Endodermal cell (in vitro differentiated cells): ENCODE measurements at regions not wholly inside any gene's neighbourhood (a gene's known extent, or its start where the extent isn't known, plus 50 kb on each side); places are given as distances from the start of the nearest gene placed in this dataset.

Experiments used
- DNase-seq: peaks from one replicate; pipeline ENCODE4 v3.0.0-alpha.2; 2017
- H3K27ac ChIP-seq: 2 replicates; pipeline ENCODE4 v1.5.1; 2013; ENCODE audit warnings: mild to moderate bottlenecking, low read depth, low read length, moderate library complexity
- H3K27me3 ChIP-seq: 2 replicates; pipeline ENCODE4 v1.6.1; 2013; ENCODE audit warnings: mild to moderate bottlenecking, low read length, moderate library complexity; ENCODE audit not compliant: insufficient read depth, control insufficient read depth, poor library complexity, severe bottlenecking
- H3K36me3 ChIP-seq: 2 replicates; pipeline ENCODE4 v1.7.0; 2013; ENCODE audit warnings: mild to moderate bottlenecking, low read length, moderate library complexity; ENCODE audit not compliant: control insufficient read depth, insufficient read depth
- H3K4me1 ChIP-seq: one replicate; pipeline ENCODE4 v1.7.0; 2013; ENCODE audit warnings: low read length; ENCODE audit not compliant: control insufficient read depth, insufficient read depth
- H3K4me3 ChIP-seq: 2 replicates; pipeline ENCODE4 v1.5.1; 2013; ENCODE audit warnings: mild to moderate bottlenecking, low read length, moderate library complexity
- H3K9ac ChIP-seq: 2 replicates; pipeline ENCODE4 v1.6.1; 2013; ENCODE audit warnings: mild to moderate bottlenecking, low read length, moderate library complexity; ENCODE audit not compliant: poor library complexity, severe bottlenecking; ENCODE audit errors: extremely low read depth
- H3K9me3 ChIP-seq: 2 replicates; pipeline ENCODE4 v1.6.1; 2013; ENCODE audit warnings: mild to moderate bottlenecking, low read length, moderate library complexity; ENCODE audit not compliant: control insufficient read depth
- H3K27ac Mint-ChIP-seq: 2 replicates; pipeline ENCODE4 v1.8.0; 2020; ENCODE audit warnings: mixed read lengths
- H3K27me3 Mint-ChIP-seq: 2 replicates; pipeline ENCODE4 v1.8.0; 2021; ENCODE audit warnings: mild to moderate bottlenecking, mixed read lengths; ENCODE audit not compliant: insufficient read depth
- H3K36me3 Mint-ChIP-seq: 2 replicates; pipeline ENCODE4 v1.8.0; 2020; ENCODE audit warnings: low read depth, mixed read lengths
- H3K4me1 Mint-ChIP-seq: 2 replicates; pipeline ENCODE4 v1.8.0; 2020; ENCODE audit warnings: mixed read lengths
- H3K4me3 Mint-ChIP-seq: 2 replicates; pipeline ENCODE4 v1.8.0; 2020; ENCODE audit warnings: mild to moderate bottlenecking, moderate library complexity, mixed read lengths
- H3K9me3 Mint-ChIP-seq: 2 replicates; pipeline ENCODE4 v1.8.0; 2020; ENCODE audit warnings: mild to moderate bottlenecking, mixed read lengths
- CTCF ChIP-seq: fragments of 200-600 bp; sonication (generic); conservative IDR thresholded peaks from 2 replicates; pipeline ENCODE4 v1.5.0; 2021; ENCODE audit warnings: antibody characterized with exemption, mild to moderate bottlenecking
- WGBS, 2 experiments: methylation state at CpG; one replicate each; pipeline versions ENCODE4 v1.1.5 to v1.1.7; 2013; ENCODE audit warnings: missing lambda C conversion rate in 2 of 2, mixed read lengths in 1 of 2; ENCODE audit not compliant: insufficient coverage in 1 of 2, insufficient read length in 1 of 2; 5-methylcytosine and 5-hydroxymethylcytosine counted together

GRCh38 chr5:135162661-135163265 lies 128.7 kb upstream of the PITX1 start:
- DNase-seq: peak; percentile 65
- Mint-ChIP-seq H3K27ac (no peak overlapping the region), H3K9me3 (no peaks in the 10 kb centered on the region), H3K4me1 (peaks cover 28% of the 10 kb centered on the region), H3K4me3 (no peak overlapping the region), H3K36me3 (no peaks in the 10 kb centered on the region), H3K27me3 (peaks cover 41% of the 10 kb centered on the region)
- no peak overlapping the region for H3K9ac ChIP-seq
- WGBS, 2 experiments: 63 to 81% methylated on average over 5 to 9 of the region's 9 CpGs
- no peak overlapping the region for H3K4me3 ChIP-seq
- H3K9me3 ChIP-seq: no peaks in the 10 kb centered on the region
- TF ChIP-seq CTCF: peak; percentile 71
- peaks cover 3% of the 10 kb centered on the region for H3K27me3 ChIP-seq
- H3K36me3 ChIP-seq: no peaks in the 10 kb centered on the region
- H3K27ac ChIP-seq: no peak overlapping the region
- H3K4me1 ChIP-seq: peaks cover 9% of the 10 kb centered on the region

- Histone ChIP-seq H3K9me3 (no peaks in the 10 kb centered on the region), H3K36me3 (no peaks in the 10 kb centered on the region), H3K4me1 (peaks cover 9% of the 10 kb centered on the region), H3K4me3 (no peak overlapping the region), H3K27me3 (no peaks in the 10 kb centered on the region), H3K9ac (no peak overlapping the region), H3K27ac (no peak overlapping the region)
- 100% methylated on average over 1 of the region's 1 CpG; no CpG with 5 or more reads in 1 of the 2 experiments for WGBS, 2 experiments
- no peak overlapping the region for H3K4me3 Mint-ChIP-seq
- no peak overlapping the region for H3K27ac Mint-ChIP-seq
- peaks cover 30% of the 10 kb centered on the region for H3K4me1 Mint-ChIP-seq
- H3K9me3 Mint-ChIP-seq: no peaks in the 10 kb centered on the region
- H3K36me3 Mint-ChIP-seq: no peaks in the 10 kb centered on the region
- no peak for DNase-seq
- no peak for TF ChIP-seq CTCF
- H3K27me3 Mint-ChIP-seq: peaks cover 28% of the 10 kb centered on the region
These were observed 127.2 kb upstream of the PITX1 start for GRCh38 chr5:135161221-135161620.

- peaks cover 9% of the 10 kb centered on the region for H3K4me1 ChIP-seq
- no peaks in the 10 kb centered on the region for H3K9me3 ChIP-seq
- 71 to 100% methylated on average over 1 of the region's 1 CpG for WGBS, 2 experiments
- H3K9ac ChIP-seq: peak overlapping the region; percentile 32
- no peak overlapping the region for H3K27ac ChIP-seq
- TF ChIP-seq CTCF: no peak
- H3K4me3 ChIP-seq: peak overlapping the region; percentile 62
- H3K4me1 Mint-ChIP-seq: peaks cover 30% of the 10 kb centered on the region
- no peaks in the 10 kb centered on the region for H3K36me3 ChIP-seq
- H3K27me3 Mint-ChIP-seq: peaks cover 22% of the 10 kb centered on the region
- H3K9me3 Mint-ChIP-seq: no peaks in the 10 kb centered on the region
- H3K4me3 Mint-ChIP-seq: no peak overlapping the region
- no peaks in the 10 kb centered on the region for H3K27me3 ChIP-seq
- peak overlapping the region; percentile 20 for H3K27ac Mint-ChIP-seq
- no peak for DNase-seq
- no peaks in the 10 kb centered on the region for H3K36me3 Mint-ChIP-seq
These were observed 126.1 kb upstream of the PITX1 start for GRCh38 chr5:135160036-135160675.
